H1 (cell line): ENCODE measurements at regions not wholly inside any gene's neighbourhood (a gene's known extent, or its start where the extent isn't known, plus 50 kb on each side); places are given as distances from the start of the nearest gene placed in this dataset.

Source experiments
- CTCF ChIA-PET: fragments of 300-600 bp; sonication (Branson Sonifier 250); formaldehyde crosslinking; loops from one replicate; lab custom pipeline; 2021; ENCODE audit not compliant: partially characterized antibody; lab: Charles Lee
- POLR2A ChIA-PET: fragments of 300-600 bp; sonication (Branson Sonifier 250); formaldehyde crosslinking; loops from one replicate; lab custom pipeline; 2021; ENCODE audit warnings: inconsistent platforms; ENCODE audit not compliant: partially characterized antibody; lab: Charles Lee
- DNase-seq, 2 experiments: peaks; one replicate each; pipeline versions ENCODE4 v3.0.0 to v3.0.0-alpha.2; 2010 to 2022; ENCODE audit warnings: low spot score in 2 of 2, low read depth in 1 of 2, mixed read lengths in 1 of 2
- FAIRE-seq: peaks from 2 replicates; lab custom pipeline; 2011; peaks lifted over from hg19 to GRCh38; lab: Jason Lieb, UNC
- H2AFZ ChIP-seq: 2 replicates; pipeline ENCODE4 v1.8.1; 2012; ENCODE audit warnings: low read length, inconsistent platforms
- H2AK5ac ChIP-seq: 2 replicates; pipeline ENCODE4 v1.6.1; 2013; ENCODE audit warnings: low read depth, low read length
- H2BK120ac ChIP-seq: replicated peaks from 2 replicates; pipeline ENCODE3; 2013; ENCODE audit warnings: low read depth, low read length, inconsistent platforms
- H2BK12ac ChIP-seq: 2 replicates; pipeline ENCODE4 v1.6.1; 2013; ENCODE audit warnings: low read depth, low read length
- H2BK15ac ChIP-seq: 2 replicates; pipeline ENCODE4 v1.6.1; 2013; ENCODE audit warnings: low read length
- H2BK20ac ChIP-seq: 2 replicates; pipeline ENCODE4 v1.6.1; 2013; ENCODE audit warnings: low read length
- H2BK5ac ChIP-seq: 2 replicates; pipeline ENCODE4 v1.6.1; 2013; ENCODE audit warnings: low read depth, low read length
- H3K14ac ChIP-seq: 2 replicates; pipeline ENCODE4 v1.6.1; 2013; ENCODE audit warnings: inconsistent platforms; ENCODE audit not compliant: insufficient read length
- H3K18ac ChIP-seq: 2 replicates; pipeline ENCODE4 v1.6.1; 2013; ENCODE audit warnings: low read length; ENCODE audit errors: extremely low read depth
- H3K23ac ChIP-seq: 2 replicates; pipeline ENCODE4 v1.6.1; 2013; ENCODE audit warnings: inconsistent platforms; ENCODE audit not compliant: insufficient read length
- H3K23me2 ChIP-seq: 2 replicates; pipeline ENCODE4 v1.6.1; 2013; ENCODE audit warnings: low read depth, low read length
- H3K27ac ChIP-seq: 2 replicates; pipeline ENCODE4 v1.6.1; 2011; ENCODE audit warnings: low read depth, low read length, inconsistent platforms
- H3K27me3 ChIP-seq, 4 experiments: replicated peaks in 1 of 4; 1 replicate in 1 of 4; 2 replicates in 3 of 4; pipeline versions ENCODE4 v1.6.1 to v1.8.1; 2011 to 2013; ENCODE audit warnings: low read length in 3 of 4, mild to moderate bottlenecking in 3 of 4, inconsistent platforms in 2 of 4, mixed read lengths in 2 of 4, moderate library complexity in 1 of 4; ENCODE audit not compliant: control insufficient read depth in 3 of 4, insufficient read depth in 3 of 4; ENCODE audit errors: extremely low read depth in 1 of 4
- H3K36me3 ChIP-seq, 4 experiments: 2 replicates each; pipeline versions ENCODE4 v1.6.1 to v1.8.1; 2011 to 2013; ENCODE audit warnings: mild to moderate bottlenecking in 4 of 4, low read length in 3 of 4, moderate library complexity in 2 of 4, control low read depth in 1 of 4, inconsistent platforms in 1 of 4; ENCODE audit not compliant: insufficient read depth in 4 of 4, control insufficient read depth in 2 of 4
- H3K4ac ChIP-seq: replicated peaks from 2 replicates; pipeline ENCODE3; 2013; ENCODE audit warnings: low read length, low read depth, mixed read lengths, inconsistent platforms; ENCODE audit not compliant: insufficient read length
- H3K4me1 ChIP-seq, 4 experiments: replicated peaks in 1 of 4; 1 replicate in 1 of 4; 2 replicates in 3 of 4; pipeline versions ENCODE4 v1.6.1 to v1.8.1; 2011 to 2013; ENCODE audit warnings: low read length in 3 of 4, inconsistent platforms in 2 of 4, mixed read lengths in 1 of 4; ENCODE audit not compliant: insufficient read depth in 4 of 4, control insufficient read depth in 3 of 4
- H3K4me2 ChIP-seq, 2 experiments: 2 replicates each; pipeline versions ENCODE4 v1.6.1 to v1.8.1; 2011 to 2013; ENCODE audit warnings: low read depth in 2 of 2, low read length in 2 of 2, control low read depth in 1 of 2, inconsistent platforms in 1 of 2, mild to moderate bottlenecking in 1 of 2; ENCODE audit not compliant: insufficient read depth in 1 of 2
- H3K4me3 ChIP-seq, 4 experiments: fragments of 200-600, 300-600 bp in 1 of 4; sonication (generic), shearing (Covaris generic), sonication (Bioruptor Twin) in 1 of 4; 2 replicates each; pipeline versions ENCODE4 v1.5.1 to v1.8.1; 2011 to 2016; ENCODE audit warnings: low read length in 4 of 4, low read depth in 3 of 4, control low read depth in 2 of 4, inconsistent platforms in 2 of 4, mild to moderate bottlenecking in 2 of 4, mixed read lengths in 1 of 4, moderate library complexity in 1 of 4; ENCODE audit not compliant: insufficient read depth in 2 of 4; ENCODE audit errors: extremely low read depth in 1 of 4
- H3K56ac ChIP-seq: replicated peaks from 2 replicates; pipeline ENCODE3; 2013; ENCODE audit warnings: low read depth, mild to moderate bottlenecking, mixed read lengths, low read length, inconsistent platforms; ENCODE audit not compliant: insufficient read length
- H3K79me1 ChIP-seq: 2 replicates; pipeline ENCODE4 v1.6.1; 2013; ENCODE audit warnings: low read depth, low read length, control low read depth
- H3K79me2 ChIP-seq, 2 experiments: 2 replicates each; pipeline versions ENCODE4 v1.6.1 to v1.8.1; 2012 to 2013; ENCODE audit warnings: low read length in 2 of 2, mild to moderate bottlenecking in 2 of 2, inconsistent platforms in 1 of 2; ENCODE audit not compliant: insufficient read depth in 2 of 2, control insufficient read depth in 1 of 2
- H3K9ac ChIP-seq, 4 experiments: replicated peaks in 1 of 4; 1 replicate in 1 of 4; 2 replicates in 3 of 4; pipeline versions ENCODE4 v1.6.1 to v1.8.1; 2011 to 2013; ENCODE audit warnings: low read depth in 3 of 4, low read length in 3 of 4, control low read depth in 2 of 4, mild to moderate bottlenecking in 2 of 4, moderate library complexity in 2 of 4, inconsistent platforms in 1 of 4; ENCODE audit errors: extremely low read depth in 1 of 4
- H3K9me3 ChIP-seq, 2 experiments: 2 replicates each; pipeline versions ENCODE4 v1.6.1 to v1.8.1; 2012 to 2013; ENCODE audit warnings: mild to moderate bottlenecking in 2 of 2, moderate library complexity in 2 of 2, control low read depth in 1 of 2, inconsistent platforms in 1 of 2, low read depth in 1 of 2, low read length in 1 of 2, mixed read lengths in 1 of 2; ENCODE audit not compliant: insufficient read depth in 2 of 2
- H4K20me1 ChIP-seq, 2 experiments: replicated peaks in 1 of 2; 2 replicates each; pipeline versions ENCODE3 to v1.8.1; 2011 to 2013; ENCODE audit warnings: inconsistent platforms in 2 of 2, low read length in 2 of 2, mild to moderate bottlenecking in 1 of 2; ENCODE audit not compliant: insufficient read depth in 2 of 2, control insufficient read depth in 1 of 2
- H4K5ac ChIP-seq: 2 replicates; pipeline ENCODE4 v1.6.1; 2013; ENCODE audit warnings: low read length, low read depth, mixed read lengths, inconsistent platforms; ENCODE audit not compliant: insufficient read length
- H4K8ac ChIP-seq: 2 replicates; pipeline ENCODE4 v1.8.0; 2013; ENCODE audit warnings: mild to moderate bottlenecking, moderate library complexity, low read length, inconsistent platforms; ENCODE audit not compliant: insufficient read depth; ENCODE audit errors: extremely low read depth
- H4K91ac ChIP-seq: replicated peaks from 2 replicates; pipeline ENCODE3; 2013; ENCODE audit warnings: low read length, mixed read lengths, inconsistent platforms; ENCODE audit not compliant: insufficient read length
- KDM4A ChIP-seq: IDR thresholded peaks from one replicate; pipeline ENCODE4 v1.7.1; 2012; ENCODE audit warnings: low read depth, mild to moderate bottlenecking, moderate library complexity, low read length, inconsistent platforms; ENCODE audit not compliant: severe bottlenecking
- RBBP5 ChIP-seq: IDR thresholded peaks from 2 replicates; pipeline ENCODE4 v1.7.1; 2012; ENCODE audit warnings: low read depth, mild to moderate bottlenecking, inconsistent platforms, low read length, moderate library complexity, borderline replicate concordance
- RFX5 ChIP-seq: IDR thresholded peaks from 2 replicates; pipeline ENCODE4 v1.6.1; 2011; ENCODE audit warnings: low read depth, low read length, improper control_type of control experiment, borderline replicate concordance
- RNF2 ChIP-seq: fragments of 200-900, 300-1000 bp; sonication (generic); IDR thresholded peaks from 2 replicates; pipeline ENCODE4 v1.7.1; 2016; ENCODE audit warnings: borderline replicate concordance, low read depth, mild to moderate bottlenecking, antibody characterized with exemption, low read length; ENCODE audit not compliant: poor library complexity, severe bottlenecking; ENCODE audit errors: missing control alignments
- TAF1 ChIP-seq: IDR thresholded peaks from 2 replicates; pipeline ENCODE4 v1.6.1; 2011; ENCODE audit warnings: mild to moderate bottlenecking, low read depth, low read length
- TBP ChIP-seq: IDR thresholded peaks from 2 replicates; pipeline ENCODE4 v1.6.1; 2011; ENCODE audit warnings: low read depth, low read length, improper control_type of control experiment
- WGBS, 2 experiments: shearing (Covaris generic) in 1 of 2; methylation state at CpG; one replicate each; pipeline versions ENCODE4 v1.1.6 to v1.1.7; 2013 to 2015; ENCODE audit warnings: low lambda C conversion rate in 2 of 2, mixed read lengths in 2 of 2, inconsistent platforms in 1 of 2, low coverage in 1 of 2, missing lambda C conversion rate in 1 of 2; ENCODE audit not compliant: insufficient replicate concordance in 2 of 2, insufficient coverage in 1 of 2, insufficient read length in 1 of 2; ENCODE audit errors: extremely low coverage in 1 of 2, missing lambda C conversion rate in 1 of 2; 5-methylcytosine and 5-hydroxymethylcytosine counted together
- TF ChIP-seq, protein P1 (sequence below): IDR thresholded peaks from 2 replicates; pipeline ENCODE4 v1.6.1; 2012; ENCODE audit warnings: low read length, inconsistent platforms

DNA sequence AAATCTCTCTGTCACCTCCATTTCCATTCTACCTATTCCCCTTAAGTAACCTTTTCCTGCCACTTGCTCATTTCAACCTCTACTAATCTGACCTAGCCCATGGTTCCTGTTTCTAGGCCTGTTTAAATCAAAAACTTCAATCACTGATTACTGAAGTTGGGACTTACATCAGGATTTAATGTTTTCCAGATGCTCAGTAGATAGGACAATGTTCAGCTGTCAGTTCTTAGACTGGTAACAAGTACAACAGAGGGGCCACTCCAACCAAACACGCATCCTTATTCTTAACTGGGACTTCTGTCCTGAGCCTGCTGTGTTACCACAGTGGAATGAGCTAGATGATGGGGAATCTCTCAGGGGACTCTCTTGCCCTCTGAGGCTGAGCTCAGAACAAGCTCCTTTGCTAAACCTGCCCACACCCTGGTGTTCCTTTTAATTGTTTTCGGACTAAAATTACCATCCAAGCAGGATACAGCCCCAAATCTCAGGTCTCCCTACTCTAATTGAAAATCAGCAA, 974.6 kb downstream of the TTLL7 start:
- DNase-seq: no peak
- Histone ChIP-seq H3K79me1 (no peaks in the 10 kb centered on the region), H3K4me1 (peaks cover 0 to 4% (median 1%) of the 10 kb centered on the region in 4 experiments; a peak in 2 of 7 replicates), H3K23me2 (no peaks in the 10 kb centered on the region; the same call in 1 of the 2 replicates), H3K23ac (no peak overlapping the region), H4K8ac (no peak overlapping the region), H3K36me3 (peaks cover 0 to 3% (median 0%) of the 10 kb centered on the region in 4 experiments; a peak in 2 of 8 replicates), H3K27me3 (peaks cover 0 to 1% (median 0%) of the 10 kb centered on the region in 4 experiments; a peak in 1 of 7 replicates), H3K4ac (no peak overlapping the region), H4K20me1 (no peaks in the 10 kb centered on the region), H3K79me2 (no peaks in the 10 kb centered on the region), H4K5ac (no peak overlapping the region), H2BK12ac (no peak overlapping the region), H3K56ac (no peak overlapping the region), H2BK120ac (no peak overlapping the region), H3K9me3 (peaks cover 0 to 4% of the 10 kb centered on the region in 2 experiments; a peak in 2 of 4 replicates), H3K14ac (no peak overlapping the region), H3K9ac (no peak overlapping the region), H2AFZ (no peak overlapping the region), H3K27ac (no peak overlapping the region), H2BK15ac (no peak overlapping the region), H3K4me2 (no peak overlapping the region), H2BK5ac (no peak overlapping the region), H2AK5ac (no peak overlapping the region), H3K4me3 (no peak overlapping the region), H4K91ac (no peak overlapping the region), H3K18ac (no peak overlapping the region), H2BK20ac (no peak overlapping the region)
- ChIA-PET POLR2A (no interaction called here), CTCF (no interaction called here)
- WGBS, 2 experiments: 97% methylated on average over 2 of the region's 2 CpGs; no CpG with 5 or more reads in 1 of the 2 experiments
- FAIRE-seq: peak; percentile 13
- TF ChIP-seq TBP (no peak), KDM4A (no peak), RNF2 (no peak), RFX5 (no peak), TAF1 (no peak), RBBP5 (no peak)
- TF ChIP-seq, protein P1, sequence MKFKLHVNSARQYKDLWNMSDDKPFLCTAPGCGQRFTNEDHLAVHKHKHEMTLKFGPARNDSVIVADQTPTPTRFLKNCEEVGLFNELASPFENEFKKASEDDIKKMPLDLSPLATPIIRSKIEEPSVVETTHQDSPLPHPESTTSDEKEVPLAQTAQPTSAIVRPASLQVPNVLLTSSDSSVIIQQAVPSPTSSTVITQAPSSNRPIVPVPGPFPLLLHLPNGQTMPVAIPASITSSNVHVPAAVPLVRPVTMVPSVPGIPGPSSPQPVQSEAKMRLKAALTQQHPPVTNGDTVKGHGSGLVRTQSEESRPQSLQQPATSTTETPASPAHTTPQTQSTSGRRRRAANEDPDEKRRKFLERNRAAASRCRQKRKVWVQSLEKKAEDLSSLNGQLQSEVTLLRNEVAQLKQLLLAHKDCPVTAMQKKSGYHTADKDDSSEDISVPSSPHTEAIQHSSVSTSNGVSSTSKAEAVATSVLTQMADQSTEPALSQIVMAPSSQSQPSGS: no peak
